A549 (cell line): ENCODE measurements at regions not wholly inside any gene's neighbourhood (a gene's known extent, or its start where the extent isn't known, plus 50 kb on each side); places are given as distances from the start of the nearest gene placed in this dataset.

Source experiments
- ATAC-seq, 2 experiments: fragments of 200-7000 bp in 1 of 2; fragments of >200 bp in 1 of 2; cut with Nextera tagmentation in 1 of 2; cut with Tn5 transposase in 1 of 2; 3 replicates each; pipeline versions ENCODE4 v1.8.0 to v1.9.1; 2018 to 2020; ENCODE audit warnings: mild to moderate bottlenecking in 1 of 2, moderate library complexity in 1 of 2
- CTCF ChIA-PET: fragments of 300-600 bp; sonication (Branson Sonifier 250); formaldehyde crosslinking; extraction: SDS; loops from one replicate; lab custom pipeline; 2021; ENCODE audit warnings: antibody characterized with exemption, inconsistent platforms; lab: Yijun Ruan, JAX
- POLR2A ChIA-PET: fragments of 350-600 bp; formaldehyde crosslinking; extraction: SDS; loops from one replicate; lab custom pipeline; 2021; ENCODE audit warnings: antibody characterized with exemption, inconsistent platforms; lab: Yijun Ruan, JAX
- DNase-seq, 2 experiments: peaks; one replicate each; pipeline versions ENCODE4 v3.0.0 to v3.0.0-alpha.2; 2011 to 2016; ENCODE audit warnings: low read depth in 1 of 2, low spot score in 1 of 2
- FAIRE-seq: peaks from 2 replicates; lab custom pipeline; 2011; peaks lifted over from hg19 to GRCh38; lab: Jason Lieb, UNC
- H3K27ac ChIP-seq, 2 experiments: fragments of >200 bp; sonication (Bioruptor Twin); formaldehyde crosslinking; 3 replicates each; pipeline ENCODE4 v1.5.1; 2016 to 2017
- H3K4me1 ChIP-seq: fragments of >200 bp; sonication (Bioruptor Twin); formaldehyde crosslinking; 3 replicates; pipeline ENCODE4 v1.6.1; 2016
- H3K4me2 ChIP-seq: fragments of >200 bp; sonication (Bioruptor Twin); formaldehyde crosslinking; 3 replicates; pipeline ENCODE4 v1.6.1; 2016
- H3K4me3 ChIP-seq: fragments of >200 bp; sonication (Bioruptor Twin); formaldehyde crosslinking; 3 replicates; pipeline ENCODE4 v1.5.1; 2016
- H3K9me3 ChIP-seq: fragments of >200 bp; sonication (Bioruptor Twin); formaldehyde crosslinking; 3 replicates; pipeline ENCODE4 v1.6.1; 2016
- BHLHE40 ChIP-seq: IDR thresholded peaks from 2 replicates; pipeline ENCODE4 v1.6.1; 2012; ENCODE audit warnings: low read depth, low read length, inconsistent platforms
- CBX2 ChIP-seq: fragments of 200-600 bp; sonication (generic); IDR thresholded peaks from 2 replicates; pipeline ENCODE4 v1.6.1; 2016; ENCODE audit warnings: low read depth, mild to moderate bottlenecking, borderline replicate concordance
- CBX8 ChIP-seq: fragments of 200-600 bp; sonication (generic); IDR thresholded peaks from 2 replicates; pipeline ENCODE4 v1.6.1; 2016
- CHD2 ChIP-seq: fragments of 150-350 bp; IDR thresholded peaks from 2 replicates; pipeline ENCODE4 v1.6.1; 2014; ENCODE audit warnings: low read length; ENCODE audit not compliant: partially characterized antibody
- CTCF ChIP-seq: fragments of >200 bp; sonication (Bioruptor Twin); formaldehyde crosslinking; IDR thresholded peaks from 3 replicates; pipeline ENCODE4 v1.5.1; 2016
- E2F6 ChIP-seq: IDR thresholded peaks from 2 replicates; pipeline ENCODE4 v1.6.1; 2012; ENCODE audit warnings: low read depth, borderline replicate concordance
- EHF ChIP-seq: fragments of 250-450 bp; sonication (Bioruptor Pico); IDR thresholded peaks from 2 replicates; pipeline ENCODE4 v1.5.0; 2020; ENCODE audit warnings: mild to moderate bottlenecking
- ELK1 ChIP-seq: fragments of 150-350 bp; IDR thresholded peaks from 2 replicates; pipeline ENCODE4 v1.6.1; 2014; ENCODE audit warnings: low read depth, mild to moderate bottlenecking, low read length
- EP300 ChIP-seq, 2 experiments: fragments of >200 bp; sonication (Bioruptor Twin); formaldehyde crosslinking; IDR thresholded peaks; 2 replicates in 1 of 2; 3 replicates in 1 of 2; pipeline ENCODE4 v1.6.1; 2016 to 2017
- FOSB ChIP-seq: fragments of 250-450 bp; sonication (Bioruptor Pico); IDR thresholded peaks from 2 replicates; pipeline ENCODE4 v1.5.0; 2020; ENCODE audit warnings: mild to moderate bottlenecking, moderate library complexity
- GATA3 ChIP-seq: IDR thresholded peaks from 2 replicates; pipeline ENCODE4 v1.6.1; 2012; ENCODE audit warnings: borderline replicate concordance
- HES2 ChIP-seq: fragments of >200 bp; sonication (Bioruptor Twin); formaldehyde crosslinking; IDR thresholded peaks from 2 replicates; pipeline ENCODE4 v1.6.1; 2016
- HEYL ChIP-seq: fragments of 250-450 bp; sonication (Bioruptor Pico); IDR thresholded peaks from 2 replicates; pipeline ENCODE4 v1.8.0; 2021; ENCODE audit warnings: mild to moderate bottlenecking, moderate library complexity
- HMGXB4 ChIP-seq: fragments of 250-450 bp; sonication (Bioruptor Pico); IDR thresholded peaks from 2 replicates; pipeline ENCODE4 v1.5.0; 2021; ENCODE audit warnings: mild to moderate bottlenecking, moderate library complexity, borderline replicate concordance
- JUN ChIP-seq, 2 experiments: fragments of >200 bp; sonication (Bioruptor Twin); formaldehyde crosslinking; IDR thresholded peaks; 2 replicates in 1 of 2; 3 replicates in 1 of 2; pipeline ENCODE4 v1.6.1; 2016 to 2017
- KDM5A ChIP-seq: fragments of 200-600 bp; sonication (generic); IDR thresholded peaks from 2 replicates; pipeline ENCODE4 v1.6.1; 2016; ENCODE audit warnings: antibody characterized with exemption, mild to moderate bottlenecking
- MAFK ChIP-seq: fragments of 450-650 bp; IDR thresholded peaks from 2 replicates; pipeline ENCODE4 v1.6.1; 2014; ENCODE audit not compliant: partially characterized antibody
- MAX ChIP-seq: IDR thresholded peaks from 2 replicates; pipeline ENCODE4 v1.6.1; 2012
- NFE2L2 ChIP-seq: fragments of 150-350 bp; conservative IDR thresholded peaks from 2 replicates; pipeline ENCODE4 v1.6.1; 2014; ENCODE audit warnings: low read length
- NR3C1 ChIP-seq: fragments of >200 bp; sonication (Bioruptor Twin); formaldehyde crosslinking; IDR thresholded peaks from 3 replicates; pipeline ENCODE4 v1.6.1; 2017
- PBX3 ChIP-seq: IDR thresholded peaks from 2 replicates; pipeline ENCODE4 v1.6.1; 2012
- PHF8 ChIP-seq: fragments of 200-600 bp; sonication (generic); IDR thresholded peaks from 2 replicates; pipeline ENCODE4 v1.6.1; 2016; ENCODE audit warnings: low read depth, mild to moderate bottlenecking, antibody characterized with exemption, moderate library complexity, borderline replicate concordance
- RARB ChIP-seq: fragments of 250-450 bp; sonication (Bioruptor Pico); IDR thresholded peaks from 2 replicates; pipeline ENCODE4 v1.8.0; 2021; ENCODE audit warnings: mild to moderate bottlenecking, moderate library complexity
- RCOR1 ChIP-seq: fragments of 150-350 bp; IDR thresholded peaks from 2 replicates; pipeline ENCODE4 v1.6.1; 2014; ENCODE audit warnings: antibody characterized with exemption, low read length, low read depth
- SMC3 ChIP-seq: fragments of >200 bp; sonication (Bioruptor Twin); formaldehyde crosslinking; IDR thresholded peaks from 3 replicates; pipeline ENCODE4 v1.6.1; 2018; ENCODE audit warnings: inconsistent platforms
- SREBF2 ChIP-seq: fragments of 450-650 bp; IDR thresholded peaks from 2 replicates; pipeline ENCODE4 v1.6.1; 2014; ENCODE audit warnings: mild to moderate bottlenecking, moderate library complexity
- TP53 ChIP-seq: fragments of 250-450 bp; sonication (Bioruptor Pico); IDR thresholded peaks from 2 replicates; pipeline ENCODE4 v1.5.0; 2021; ENCODE audit warnings: mild to moderate bottlenecking, moderate library complexity
- ZC3H11A ChIP-seq: fragments of 450-650 bp; IDR thresholded peaks from 2 replicates; pipeline ENCODE4 v1.6.1; 2014; ENCODE audit warnings: antibody characterized with exemption, mild to moderate bottlenecking
- WGBS: methylation state at CpG from one replicate; pipeline ENCODE4 v1.1.6; 2017; ENCODE audit errors: missing lambda C conversion rate; 5-methylcytosine and 5-hydroxymethylcytosine counted together

GRCh38 chr3:102192575-102192974 lies 242.2 kb upstream of the ZPLD1 start:
- DNase-seq (no peak), FAIRE-seq (no peak), ATAC-seq (no peak)
- H3K27ac ChIP-seq: 0 out of 6 replicates have a peak overlapping the region, but pooled peaks of 1 of the 2 experiments have one; percentile 25
- TF ChIP-seq PHF8 (no peak), ZC3H11A (no peak), RARB (CRISPR knock-in tag) (no peak), NR3C1 (no peak), ELK1 (no peak), MAX (no peak), MAFK (no peak), CTCF (no peak), EP300 (IDR thresholded peaks at IDR 0.05) (no peak), SREBF2 (no peak), CHD2 (no peak), NFE2L2 (no peak), PBX3 (no peak), FOSB (CRISPR knock-in tag) (no peak), JUN (IDR thresholded peaks at IDR 0.05) (no peak)
- no peak overlapping the region for H3K4me2 ChIP-seq
- no peak overlapping the region for H3K4me3 ChIP-seq
- WGBS: 82% methylated on average over 2 of the region's 2 CpGs
- ChIA-PET POLR2A (no interaction called here), CTCF (no interaction called here)
- no peaks in the 10 kb centered on the region for H3K9me3 ChIP-seq
- peaks cover 16% of the 10 kb centered on the region for H3K4me1 ChIP-seq

- 91% methylated on average over 1 of the region's 1 CpG for WGBS
- POLR2A ChIA-PET: no interaction called here
- H3K9me3 ChIP-seq: no peaks in the 10 kb centered on the region
- FAIRE-seq: no peak
- CTCF ChIA-PET: interaction anchor here (0.6 kb wide), 1 partner anchor 345 kb away, joined by 3 read pairs; no protein-coding TSS in a partner anchor
- H3K4me3 ChIP-seq: no peak overlapping the region
- TF ChIP-seq SMC3 (no peak), ELK1 (no peak), HEYL (CRISPR knock-in tag) (no peak), CHD2 (no peak), CBX2 (no peak), FOSB (CRISPR knock-in tag) (no peak), RCOR1 (no peak), HMGXB4 (no peak), BHLHE40 (no peak), GATA3 (no peak), MAFK (no peak), RARB (CRISPR knock-in tag) (no peak), EHF (CRISPR knock-in tag) (no peak), KDM5A (no peak), E2F6 (no peak), CBX8 (no peak), TP53 (no peak), HES2 (no peak), JUN (IDR thresholded peaks at IDR 0.05) (no peak)
- H3K4me2 ChIP-seq: no peak overlapping the region
- H3K27ac ChIP-seq: 0 out of 6 replicates have a peak overlapping the region, but pooled peaks of 1 of the 2 experiments have one; percentile 2
- ATAC-seq: no peak
- H3K4me1 ChIP-seq: peaks cover 16% of the 10 kb centered on the region
- no peak for DNase-seq
These were observed 241.6 kb upstream of the ZPLD1 start for GRCh38 chr3:102193255-102193654.
